Sigmoid colon (tissue), 4 donors: ENCODE measurements at regions not wholly inside any gene's neighbourhood (a gene's known extent, or its start where the extent isn't known, plus 50 kb on each side); places are given as distances from the start of the nearest gene placed in this dataset.

Experiments
- CTCF ChIP-seq, 4 experiments: fragments of 450-650 bp in 3 of 4; fragments of 200-600 bp in 1 of 4; IDR thresholded peaks; one replicate each; pipeline ENCODE4 v1.5.1; 2016 to 2019; ENCODE audit warnings: antibody characterized with exemption in 4 of 4, mild to moderate bottlenecking in 3 of 4, moderate library complexity in 2 of 4
- POLR2A ChIP-seq, 2 donors: fragments of 450-650 bp; IDR thresholded peaks; one replicate each; pipeline ENCODE4 v1.6.1; 2016; ENCODE audit warnings: antibody characterized with exemption in 2 of 2, mild to moderate bottlenecking in 2 of 2, moderate library complexity in 2 of 2
- POLR2AphosphoS5 ChIP-seq, 4 donors: sonication (generic); formaldehyde crosslinking; IDR thresholded peaks; one replicate each; pipeline ENCODE4 v1.6.1; 2017; ENCODE audit warnings: antibody characterized with exemption in 4 of 4

GRCh38 chr14:95428557-95428956 is 87.9 kb downstream of the SYNE3 start:
- no peak for TF ChIP-seq CTCF (IDR thresholded peaks at IDR 0.05)
- TF ChIP-seq POLR2A (IDR thresholded peaks at IDR 0.05), result no peak
- no peak for TF ChIP-seq POLR2AphosphoS5 (IDR thresholded peaks at IDR 0.05)
